GM12892 (cell line): ENCODE measurements at regions not wholly inside any gene's neighbourhood (a gene's known extent, or its start where the extent isn't known, plus 50 kb on each side); places are given as distances from the start of the nearest gene placed in this dataset.

Experiments used
- POLR2A ChIP-seq: IDR thresholded peaks from 2 replicates; pipeline ENCODE4 v1.6.1; 2011; ENCODE audit warnings: low read depth, low read length, control low read depth
- POLR2AphosphoS5 ChIP-seq: IDR thresholded peaks from 2 replicates; pipeline ENCODE4 v1.6.1; 2011; ENCODE audit warnings: low read depth, low read length, control low read depth

DNA sequence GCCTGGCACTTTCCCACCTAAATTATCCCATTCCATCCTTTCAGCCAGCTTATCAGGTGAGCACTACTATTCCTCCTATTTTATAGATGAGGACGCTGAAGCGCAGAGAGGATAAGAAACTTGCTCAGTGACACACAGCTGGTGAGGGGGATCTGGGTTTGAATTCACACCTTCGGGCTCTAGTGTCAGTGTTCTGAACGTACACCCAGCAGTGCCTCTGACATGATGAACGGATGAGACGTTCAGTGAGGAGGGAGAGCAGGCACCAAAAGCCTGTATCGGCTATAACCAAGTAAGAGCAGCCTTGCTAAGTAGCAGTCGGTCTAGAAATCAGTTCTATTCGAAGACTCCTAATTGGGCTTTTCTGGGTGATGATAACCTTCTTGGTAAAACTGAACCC lies 167.0 kb downstream of the ASB1 start:
- TF ChIP-seq POLR2A (no peak), POLR2AphosphoS5 (no peak)
